H9 (cell line): ENCODE measurements at regions not wholly inside any gene's neighbourhood (a gene's known extent, or its start where the extent isn't known, plus 50 kb on each side); places are given as distances from the start of the nearest gene placed in this dataset.

ENCODE experiments used
- DNase-seq: peaks from one replicate; pipeline ENCODE4 v3.0.0-alpha.2; 2017
- H2AFZ ChIP-seq: one replicate; pipeline ENCODE4 v1.6.1; 2013; ENCODE audit warnings: mild to moderate bottlenecking, low read length, control low read depth, moderate library complexity
- H2AK5ac ChIP-seq: 2 replicates; pipeline ENCODE4 v1.6.1; 2013; ENCODE audit warnings: low read length, control low read depth, mixed read lengths; ENCODE audit not compliant: insufficient read length
- H2BK120ac ChIP-seq: one replicate; pipeline ENCODE4 v1.6.1; 2013; ENCODE audit warnings: low read depth, mild to moderate bottlenecking, low read length, control low read depth, inconsistent platforms; ENCODE audit not compliant: poor library complexity, severe bottlenecking
- H2BK12ac ChIP-seq: 2 replicates; pipeline ENCODE4 v1.6.1; 2013; ENCODE audit warnings: low read length, control low read depth, mixed read lengths, low read depth; ENCODE audit not compliant: insufficient read length
- H2BK15ac ChIP-seq: 2 replicates; pipeline ENCODE4 v1.6.1; 2013; ENCODE audit warnings: low read depth, low read length, control low read depth
- H2BK20ac ChIP-seq: one replicate; pipeline ENCODE4 v1.6.1; 2013; ENCODE audit warnings: low read depth, mild to moderate bottlenecking, low read length, control low read depth, inconsistent platforms; ENCODE audit not compliant: poor library complexity, severe bottlenecking
- H2BK5ac ChIP-seq: 2 replicates; pipeline ENCODE4 v1.6.1; 2013; ENCODE audit warnings: low read length, control low read depth, mixed read lengths; ENCODE audit not compliant: insufficient read length
- H3K14ac ChIP-seq: 2 replicates; pipeline ENCODE4 v1.6.1; 2013; ENCODE audit warnings: low read length, control low read depth; ENCODE audit not compliant: insufficient read depth
- H3K18ac ChIP-seq: 2 replicates; pipeline ENCODE4 v1.6.1; 2013; ENCODE audit warnings: low read depth, mild to moderate bottlenecking, mixed read lengths, low read length, control low read depth; ENCODE audit not compliant: insufficient read length
- H3K23ac ChIP-seq: 2 replicates; pipeline ENCODE4 v1.6.1; 2013; ENCODE audit warnings: low read length, control low read depth, mixed read lengths, low read depth; ENCODE audit not compliant: insufficient read length
- H3K23me2 ChIP-seq: 2 replicates; pipeline ENCODE4 v1.6.1; 2013; ENCODE audit warnings: low read depth, mild to moderate bottlenecking, mixed read lengths, low read length, control low read depth; ENCODE audit not compliant: insufficient read length, poor library complexity, severe bottlenecking
- H3K27ac ChIP-seq: 2 replicates; pipeline ENCODE4 v1.5.1; 2013; ENCODE audit warnings: low read length, control low read depth, mixed read lengths, low read depth; ENCODE audit not compliant: insufficient read length
- H3K27me3 ChIP-seq: 2 replicates; pipeline ENCODE4 v1.6.1; 2013; ENCODE audit warnings: low read length, control low read depth, inconsistent platforms; ENCODE audit not compliant: insufficient read depth
- H3K4ac ChIP-seq: 2 replicates; pipeline ENCODE4 v1.6.1; 2013; ENCODE audit warnings: low read depth, mild to moderate bottlenecking, control low read depth, inconsistent platforms, low read length, moderate library complexity
- H3K4me1 ChIP-seq: 2 replicates; pipeline ENCODE4 v1.6.1; 2013; ENCODE audit warnings: low read length, control low read depth, inconsistent platforms; ENCODE audit not compliant: insufficient read depth
- H3K4me2 ChIP-seq: 2 replicates; pipeline ENCODE4 v1.6.1; 2013; ENCODE audit warnings: low read length, control low read depth, mixed read lengths; ENCODE audit not compliant: insufficient read length, insufficient read depth
- H3K56ac ChIP-seq: 2 replicates; pipeline ENCODE4 v1.6.1; 2013; ENCODE audit warnings: low read depth, mild to moderate bottlenecking, mixed read lengths, low read length, control low read depth; ENCODE audit not compliant: insufficient read length
- H3K79me1 ChIP-seq: 2 replicates; pipeline ENCODE4 v1.6.1; 2013; ENCODE audit warnings: low read depth, mild to moderate bottlenecking, moderate library complexity, low read length, control low read depth, inconsistent platforms; ENCODE audit not compliant: insufficient read depth, poor library complexity, severe bottlenecking
- H3K79me2 ChIP-seq: 2 replicates; pipeline ENCODE4 v1.6.1; 2013; ENCODE audit warnings: low read length, control low read depth, inconsistent platforms; ENCODE audit not compliant: insufficient read depth
- H3K9ac ChIP-seq: 2 replicates; pipeline ENCODE4 v1.6.1; 2013; ENCODE audit warnings: low read length, control low read depth, mixed read lengths; ENCODE audit not compliant: insufficient read length; ENCODE audit errors: extremely low read depth
- H3K9me3 ChIP-seq: one replicate; pipeline ENCODE4 v1.6.1; 2013; ENCODE audit warnings: low read depth, low read length, inconsistent platforms; ENCODE audit not compliant: control insufficient read depth
- H3T11ph ChIP-seq: one replicate; pipeline ENCODE4 v1.6.1; 2013; ENCODE audit warnings: mild to moderate bottlenecking, low read length, control low read depth, inconsistent platforms
- H4K20me1 ChIP-seq: one replicate; pipeline ENCODE4 v1.6.1; 2013; ENCODE audit not compliant: control insufficient read depth, insufficient read length, insufficient read depth
- H4K5ac ChIP-seq: 2 replicates; pipeline ENCODE4 v1.6.1; 2013; ENCODE audit warnings: low read depth, mild to moderate bottlenecking, mixed read lengths, low read length, control low read depth; ENCODE audit not compliant: insufficient read length
- H4K8ac ChIP-seq: replicated peaks from 2 replicates; pipeline ENCODE4 v1.6.1; 2013; ENCODE audit warnings: low read length, control low read depth, mixed read lengths, low read depth; ENCODE audit not compliant: insufficient read length
- H4K91ac ChIP-seq: 2 replicates; pipeline ENCODE4 v1.6.1; 2013; ENCODE audit warnings: low read depth, mild to moderate bottlenecking, moderate library complexity, mixed read lengths, low read length, control low read depth; ENCODE audit not compliant: insufficient read length
- H3K27ac Mint-ChIP-seq, 3 experiments: 2 replicates in 2 of 3; 3 replicates in 1 of 3; pipeline ENCODE4 v1.8.0; 2020 to 2021; ENCODE audit warnings: mixed read lengths in 3 of 3, mild to moderate bottlenecking in 1 of 3, moderate library complexity in 1 of 3
- H3K27me3 Mint-ChIP-seq: 2 replicates; pipeline ENCODE4 v1.8.0; 2021; ENCODE audit warnings: low read depth, mild to moderate bottlenecking, moderate library complexity, mixed read lengths
- H3K36me3 Mint-ChIP-seq, 3 experiments: 2 replicates in 2 of 3; 3 replicates in 1 of 3; pipeline ENCODE4 v1.8.0; 2020 to 2021; ENCODE audit warnings: low read depth in 3 of 3, mixed read lengths in 3 of 3; ENCODE audit not compliant: insufficient read depth in 1 of 3
- H3K4me1 Mint-ChIP-seq, 2 experiments: 2 replicates each; pipeline ENCODE4 v1.8.0; 2020; ENCODE audit warnings: mixed read lengths in 2 of 2
- H3K4me3 Mint-ChIP-seq, 2 experiments: 2 replicates in 1 of 2; 3 replicates in 1 of 2; pipeline ENCODE4 v1.8.0; 2020 to 2021; ENCODE audit warnings: mild to moderate bottlenecking in 2 of 2, mixed read lengths in 2 of 2, moderate library complexity in 1 of 2
- H3K9me3 Mint-ChIP-seq, 2 experiments: 2 replicates in 1 of 2; 3 replicates in 1 of 2; pipeline ENCODE4 v1.8.0; 2020; ENCODE audit warnings: mild to moderate bottlenecking in 2 of 2, mixed read lengths in 2 of 2, moderate library complexity in 1 of 2
- WGBS: extraction: QIAGEN DNeasy Blood & Tissue Kit; methylation state at CpG from one replicate; pipeline ENCODE4 v1.1.7; 2013; ENCODE audit warnings: missing lambda C conversion rate, low lambda C conversion rate, mixed read lengths; ENCODE audit not compliant: insufficient read length; ENCODE audit errors: extremely low coverage; 5-methylcytosine and 5-hydroxymethylcytosine counted together
- TF ChIP-seq, protein P1 (sequence below): fragments of 200-600 bp; sonication (generic); conservative IDR thresholded peaks from 3 replicates; pipeline ENCODE4 v1.8.0; 2021; ENCODE audit warnings: antibody characterized with exemption, mild to moderate bottlenecking

DNA sequence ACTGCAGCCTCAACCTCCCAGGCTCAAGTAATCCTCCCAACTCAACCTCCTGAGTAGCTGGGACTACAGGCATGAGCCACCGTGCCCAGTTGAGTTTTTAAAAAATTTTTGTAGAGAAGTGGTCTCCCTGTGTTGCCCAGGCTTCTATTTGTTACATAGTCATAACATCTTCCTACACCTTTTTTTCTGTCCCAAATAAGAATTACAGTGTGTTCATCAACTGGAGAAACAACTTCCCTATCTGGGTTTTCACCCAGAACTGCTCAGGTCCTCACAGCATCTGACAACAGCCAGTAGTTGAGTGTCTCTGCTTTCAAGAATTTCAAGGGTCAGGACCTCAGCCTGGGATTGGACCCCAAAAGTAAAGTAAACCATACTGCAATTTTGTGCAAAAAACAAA, 235.2 kb upstream of the AMIGO2 start:
- no peaks in the 10 kb centered on the region for H3K27me3 Mint-ChIP-seq

More for the DNA sequence above, 235.2 kb upstream of the AMIGO2 start:
- Histone ChIP-seq H3K4me2 (no peak overlapping the region), H3K4me1 (no peaks in the 10 kb centered on the region), H3T11ph (no peak overlapping the region), H3K23me2 (no peaks in the 10 kb centered on the region), H2AFZ (no peak overlapping the region), H2BK5ac (no peak overlapping the region), H2AK5ac (no peak overlapping the region), H4K8ac (no peak overlapping the region), H2BK20ac (no peak overlapping the region), H3K9me3 (no peaks in the 10 kb centered on the region), H3K4ac (no peak overlapping the region), H2BK120ac (no peak overlapping the region), H3K27ac (no peak overlapping the region), H3K23ac (no peak overlapping the region), H3K9ac (no peak overlapping the region), H2BK12ac (no peak overlapping the region), H2BK15ac (no peak overlapping the region), H3K14ac (no peak overlapping the region), H4K91ac (no peak overlapping the region), H3K18ac (no peak overlapping the region), H3K79me1 (no peaks in the 10 kb centered on the region), H4K20me1 (no peaks in the 10 kb centered on the region), H3K56ac (no peak overlapping the region), H3K27me3 (no peaks in the 10 kb centered on the region), H3K79me2 (no peaks in the 10 kb centered on the region), H4K5ac (no peak overlapping the region)
- Mint-ChIP-seq H3K4me3 (no peak overlapping the region), H3K4me1 (peaks cover 0 to 3% of the 10 kb centered on the region in 2 experiments; a peak in 1 of 4 replicates), H3K27ac (no peak overlapping the region), H3K9me3 (no peaks in the 10 kb centered on the region), H3K36me3 (no peaks in the 10 kb centered on the region)
- WGBS: no CpG with 5 or more reads among the region's 1 CpG
- no peak for DNase-seq
- TF ChIP-seq, protein P1, sequence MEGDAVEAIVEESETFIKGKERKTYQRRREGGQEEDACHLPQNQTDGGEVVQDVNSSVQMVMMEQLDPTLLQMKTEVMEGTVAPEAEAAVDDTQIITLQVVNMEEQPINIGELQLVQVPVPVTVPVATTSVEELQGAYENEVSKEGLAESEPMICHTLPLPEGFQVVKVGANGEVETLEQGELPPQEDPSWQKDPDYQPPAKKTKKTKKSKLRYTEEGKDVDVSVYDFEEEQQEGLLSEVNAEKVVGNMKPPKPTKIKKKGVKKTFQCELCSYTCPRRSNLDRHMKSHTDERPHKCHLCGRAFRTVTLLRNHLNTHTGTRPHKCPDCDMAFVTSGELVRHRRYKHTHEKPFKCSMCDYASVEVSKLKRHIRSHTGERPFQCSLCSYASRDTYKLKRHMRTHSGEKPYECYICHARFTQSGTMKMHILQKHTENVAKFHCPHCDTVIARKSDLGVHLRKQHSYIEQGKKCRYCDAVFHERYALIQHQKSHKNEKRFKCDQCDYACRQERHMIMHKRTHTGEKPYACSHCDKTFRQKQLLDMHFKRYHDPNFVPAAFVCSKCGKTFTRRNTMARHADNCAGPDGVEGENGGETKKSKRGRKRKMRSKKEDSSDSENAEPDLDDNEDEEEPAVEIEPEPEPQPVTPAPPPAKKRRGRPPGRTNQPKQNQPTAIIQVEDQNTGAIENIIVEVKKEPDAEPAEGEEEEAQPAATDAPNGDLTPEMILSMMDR: no peak
